Tibial nerve (tissue), 3 donors: ENCODE measurements at regions not wholly inside any gene's neighbourhood (a gene's known extent, or its start where the extent isn't known, plus 50 kb on each side); places are given as distances from the start of the nearest gene placed in this dataset.

Experiments used
- EP300 ChIP-seq, 2 donors: sonication (generic); formaldehyde crosslinking; IDR thresholded peaks; one replicate each; pipeline ENCODE4 v1.6.1; 2017; ENCODE audit warnings: antibody characterized with exemption in 2 of 2, mild to moderate bottlenecking in 1 of 2
- POLR2A ChIP-seq, 2 donors: fragments of 450-650 bp; IDR thresholded peaks; one replicate each; pipeline ENCODE4 v1.6.1; 2017; ENCODE audit warnings: antibody characterized with exemption in 2 of 2, mild to moderate bottlenecking in 2 of 2, moderate library complexity in 2 of 2

DNA sequence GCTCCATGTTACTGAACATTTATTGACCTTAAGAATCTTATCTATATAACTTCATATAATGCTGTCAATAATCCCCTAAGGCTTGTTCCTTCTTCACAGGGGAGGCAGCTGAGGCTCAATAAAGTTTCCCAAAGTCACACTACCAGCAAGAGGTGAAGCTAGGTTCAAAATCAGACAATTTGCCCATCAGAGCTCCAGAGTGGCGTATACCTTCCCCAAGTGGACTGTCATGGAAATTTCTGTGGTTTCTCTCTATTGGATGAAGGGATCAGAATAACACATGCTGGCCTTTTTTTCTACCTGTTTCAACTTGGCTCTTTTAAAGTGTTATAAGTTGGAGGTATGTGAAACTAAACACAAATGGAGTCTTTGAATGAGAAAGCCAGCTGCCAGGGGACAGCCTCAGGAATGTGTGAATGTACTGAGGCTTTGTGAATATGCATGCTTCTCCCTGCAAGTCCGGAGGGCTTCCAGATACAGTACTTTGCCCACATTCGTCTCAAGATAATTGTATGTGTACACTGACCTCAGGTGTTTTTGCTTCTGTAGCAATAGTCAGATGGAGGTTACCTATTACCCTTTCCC is 656.3 kb upstream of the CELF2 start:
- no peak for TF ChIP-seq POLR2A (IDR thresholded peaks at IDR 0.05)
- TF ChIP-seq EP300 (IDR thresholded peaks at IDR 0.05) = no peak
